ENCODE measurements at regions not wholly inside any gene's neighbourhood (a gene's known extent, or its start where the extent isn't known, plus 50 kb on each side); places are given as distances from the start of the nearest gene placed in this dataset.

- DNase-seq = peak in 42 of 56 donors; percentile 8 to 75 (median 40)
Observed at GRCh38 chr2:204265681-204266181, 279.5 kb upstream of the PARD3B start.

- peak in 2 of 56 donors; percentile 6 to 22 for DNase-seq
Observed at GRCh38 chr2:204268458-204268857, 276.8 kb upstream of the PARD3B start.

- no peak for DNase-seq
Observed at GRCh38 chr2:204268971-204269370, 276.3 kb upstream of the PARD3B start.

DNA sequence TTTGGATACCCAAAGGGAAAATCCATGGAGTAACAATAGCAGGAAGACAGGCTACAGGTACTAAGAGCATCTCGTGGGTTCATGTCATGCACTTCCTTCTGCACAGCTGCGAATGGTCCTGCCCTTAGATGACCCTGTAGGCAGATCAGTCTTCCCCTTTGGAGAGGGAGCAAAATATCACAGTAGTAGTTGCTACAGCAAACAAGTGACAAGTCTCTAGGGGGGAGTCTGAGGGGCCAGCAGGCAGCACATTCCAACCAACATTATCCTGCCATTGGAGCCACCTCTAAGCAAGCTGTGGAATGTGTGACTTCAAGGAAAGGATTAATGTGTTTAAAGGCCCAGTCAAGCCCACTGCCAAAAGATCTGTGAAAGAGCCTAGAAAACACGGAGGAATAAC is 273.2 kb upstream of the PARD3B start:
- no peak for DNase-seq

DNA sequence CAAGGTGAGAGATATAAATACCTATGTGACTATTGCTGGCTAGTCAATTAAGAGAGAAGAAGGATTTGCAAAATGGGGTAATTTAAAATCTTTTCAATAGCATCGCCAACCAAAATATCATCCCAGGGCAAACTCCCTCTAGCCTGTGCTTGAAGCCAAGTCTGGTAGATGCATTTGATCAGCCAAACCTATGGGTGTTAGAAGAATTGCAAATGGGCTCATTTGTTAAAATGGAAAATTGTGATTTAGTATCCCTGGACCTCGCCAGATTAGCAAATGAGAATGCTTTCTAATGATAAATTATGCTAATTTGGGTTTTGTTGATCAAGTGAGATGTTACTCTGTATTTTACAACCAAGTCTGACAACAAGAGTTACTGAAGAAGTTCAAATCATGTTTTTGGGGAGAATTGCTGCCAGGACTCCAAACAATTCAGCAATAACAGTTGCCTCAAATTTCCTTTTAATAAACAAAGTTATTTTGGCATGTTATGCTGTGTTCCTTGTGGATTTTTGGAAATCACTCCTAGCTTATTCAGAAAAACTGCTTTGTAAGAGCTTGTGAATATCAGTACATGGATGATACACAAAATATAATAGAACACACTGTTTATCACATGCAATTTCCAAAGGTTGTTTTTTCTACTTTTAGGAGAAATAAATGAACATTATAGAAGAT is 272.5 kb upstream of the PARD3B start:
- DNase-seq = no peak

GRCh38 chr2:204274429-204274828 is 270.8 kb upstream of the PARD3B start:
- peak in 5 of 56 donors; percentile 12 to 54 (median 41) for DNase-seq

DNA sequence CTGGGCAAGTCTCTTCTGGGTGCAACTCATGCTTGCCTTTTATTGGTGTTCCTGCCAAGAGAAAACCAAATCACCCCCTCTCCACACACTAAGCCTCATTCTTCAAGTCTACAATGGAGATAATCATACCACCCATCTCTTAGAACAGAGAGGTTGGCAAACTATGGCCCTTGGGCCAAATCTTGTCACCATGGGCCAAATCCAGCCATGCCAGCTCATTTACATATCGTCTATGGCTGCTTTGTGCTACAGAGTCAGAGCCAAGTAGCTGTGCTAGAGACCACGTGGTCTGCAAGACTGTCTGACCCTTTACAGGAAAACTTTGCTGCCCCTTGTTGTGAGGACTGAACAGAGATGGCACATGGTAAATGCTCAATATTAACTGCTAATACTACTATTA is 270.3 kb upstream of the PARD3B start:
- DNase-seq = peak in 53 of 56 donors; percentile 15 to 93 (median 77)

- DNase-seq = no peak
Observed at GRCh38 chr2:204277226-204277625, 268.0 kb upstream of the PARD3B start.

DNA sequence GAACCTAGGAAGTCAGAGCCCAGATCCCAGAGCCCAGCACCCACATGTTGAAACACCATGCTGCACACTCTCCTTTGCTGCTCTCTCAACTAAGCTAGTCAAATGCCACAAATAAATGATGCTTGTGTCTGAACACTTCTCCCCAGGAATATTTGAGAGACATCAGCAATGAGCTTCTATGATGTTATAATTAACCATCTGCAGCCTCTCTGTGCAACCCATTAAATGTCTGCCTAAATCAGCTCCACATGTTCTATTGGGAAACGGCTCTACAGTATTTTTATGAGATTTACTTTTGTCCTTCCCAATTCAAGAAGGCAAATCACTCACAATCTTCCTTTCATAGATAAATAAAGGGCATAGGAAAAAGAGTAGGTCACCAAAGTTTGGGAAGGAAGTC is 266.8 kb upstream of the PARD3B start:
- no peak for DNase-seq

DNA sequence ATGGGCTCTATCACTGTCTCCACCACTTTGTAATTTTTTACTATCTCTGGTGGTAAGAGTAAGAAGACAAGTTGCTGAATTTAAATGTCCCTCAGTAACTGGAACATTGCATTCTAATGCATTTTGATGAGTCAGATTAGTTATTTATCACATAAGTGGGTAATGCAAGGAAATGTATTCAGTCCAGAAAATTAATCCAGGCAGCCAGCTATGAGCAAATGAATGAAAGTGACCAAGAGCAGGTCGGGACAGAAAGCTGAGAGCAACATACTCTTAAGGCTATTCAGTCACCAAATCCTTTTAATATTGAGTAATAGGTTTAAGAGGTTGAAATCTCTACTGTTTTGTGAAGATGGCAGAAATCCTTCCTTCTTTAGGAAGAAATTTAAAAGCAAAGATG is 265.5 kb upstream of the PARD3B start:
- DNase-seq = no peak

DNA sequence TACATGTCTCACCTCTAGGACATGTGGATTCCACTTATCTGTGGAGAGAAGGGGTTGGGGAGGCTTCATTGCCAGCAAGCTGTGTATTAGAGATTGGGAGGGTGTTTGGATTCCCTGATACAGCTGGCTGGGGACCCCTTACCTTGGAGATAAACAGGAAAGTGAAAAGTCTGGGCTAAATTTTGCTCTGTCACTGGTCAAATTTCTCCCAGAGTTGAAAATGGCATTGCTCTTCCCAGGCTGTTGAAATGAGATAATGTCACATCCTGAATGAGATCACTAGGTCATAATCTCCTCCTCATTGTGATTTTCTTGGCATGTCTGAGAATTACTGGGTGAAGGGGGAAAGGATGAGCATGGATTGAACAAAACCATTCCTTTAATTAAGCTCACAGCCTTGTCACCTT is 265.0 kb upstream of the PARD3B start:
- no peak for DNase-seq

DNA sequence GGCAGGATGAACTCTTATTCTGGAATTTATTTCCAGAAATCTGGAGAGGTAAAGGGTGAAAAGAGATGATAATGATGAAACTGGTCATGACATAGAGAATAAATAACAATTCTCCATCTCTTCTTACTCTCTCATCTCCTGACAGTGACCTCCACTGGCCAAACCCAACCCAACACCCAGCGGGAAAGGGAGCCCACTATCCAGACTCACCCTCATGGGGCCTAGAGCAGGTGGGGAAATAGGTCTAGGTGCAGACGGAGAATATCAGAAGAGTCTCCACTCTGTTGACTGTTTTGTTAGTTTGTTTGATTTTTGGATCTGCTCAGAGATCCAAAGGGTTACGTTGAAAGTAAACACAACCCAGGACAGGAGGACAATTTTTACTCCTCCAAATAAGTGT is 263.2 kb upstream of the PARD3B start:
- no peak for DNase-seq

- DNase-seq = no peak
Observed at GRCh38 chr2:204282525-204282924, 262.8 kb upstream of the PARD3B start.

DNA sequence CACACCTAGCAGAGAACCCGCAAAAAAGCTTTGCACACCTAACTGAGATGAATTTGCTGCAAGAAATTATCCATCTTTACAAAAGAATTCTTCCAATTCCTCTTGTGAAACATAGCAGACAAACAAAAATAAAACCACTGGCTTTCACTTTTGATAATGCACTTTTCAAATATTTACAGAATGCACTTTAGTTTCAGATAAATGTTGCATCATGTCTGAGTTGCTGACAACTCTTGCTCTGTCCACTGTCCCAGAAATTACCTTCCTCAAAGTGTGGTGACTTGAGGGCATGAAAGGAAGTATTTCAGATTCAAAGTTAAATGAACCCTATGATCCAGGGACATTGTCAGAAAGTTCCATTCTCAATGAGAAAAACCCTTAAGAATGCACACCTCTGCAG is 256.2 kb upstream of the PARD3B start:
- no peak for DNase-seq

GRCh38 chr2:204292439-204292838 is 252.8 kb upstream of the PARD3B start:
- no peak for DNase-seq

- DNase-seq = no peak
Observed at GRCh38 chr2:204293884-204294747, 251.2 kb upstream of the PARD3B start.

DNA sequence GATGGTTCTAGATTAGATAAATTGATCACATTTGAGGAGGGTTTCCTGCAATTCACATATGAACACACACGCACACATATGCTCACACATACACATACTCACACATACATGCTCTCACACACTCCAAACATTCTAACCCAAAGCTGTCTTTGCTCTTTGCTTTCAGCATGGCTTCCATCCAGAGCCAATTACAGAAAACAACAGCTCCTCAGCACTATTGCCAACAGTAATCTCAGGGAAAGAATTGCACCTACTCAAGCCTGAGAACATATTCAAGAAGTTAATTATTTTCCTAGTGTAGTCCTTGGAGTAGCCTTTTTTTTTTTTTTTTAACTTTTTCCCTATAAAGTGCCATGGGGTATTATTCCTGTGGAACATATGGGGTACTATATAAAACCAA is 246.9 kb upstream of the PARD3B start:
- DNase-seq = no peak

DNA sequence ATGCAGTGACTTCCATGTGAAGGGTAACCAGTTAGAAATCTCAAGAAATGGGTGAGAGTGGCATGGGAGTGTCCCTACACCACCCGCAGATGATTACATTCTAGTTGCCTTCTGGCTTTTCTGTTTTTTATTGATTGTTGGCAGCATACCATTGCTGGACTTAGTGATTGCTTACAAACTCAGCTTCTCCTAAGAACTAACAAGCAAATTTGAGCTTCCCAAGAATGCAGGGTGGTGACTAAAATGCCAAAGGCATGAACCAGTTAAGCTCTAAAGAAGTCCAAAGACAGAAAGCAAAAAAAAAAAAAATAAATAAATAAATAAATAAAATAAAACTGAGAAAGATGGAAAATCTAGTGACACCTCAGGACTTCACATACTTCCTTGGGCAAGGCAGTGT is 245.5 kb upstream of the PARD3B start:
- DNase-seq = no peak

- no peak for DNase-seq
Observed at GRCh38 chr2:204306667-204307066, 238.6 kb upstream of the PARD3B start.

- no peak for DNase-seq
Observed at GRCh38 chr2:204312105-204312504, 233.2 kb upstream of the PARD3B start.

DNA sequence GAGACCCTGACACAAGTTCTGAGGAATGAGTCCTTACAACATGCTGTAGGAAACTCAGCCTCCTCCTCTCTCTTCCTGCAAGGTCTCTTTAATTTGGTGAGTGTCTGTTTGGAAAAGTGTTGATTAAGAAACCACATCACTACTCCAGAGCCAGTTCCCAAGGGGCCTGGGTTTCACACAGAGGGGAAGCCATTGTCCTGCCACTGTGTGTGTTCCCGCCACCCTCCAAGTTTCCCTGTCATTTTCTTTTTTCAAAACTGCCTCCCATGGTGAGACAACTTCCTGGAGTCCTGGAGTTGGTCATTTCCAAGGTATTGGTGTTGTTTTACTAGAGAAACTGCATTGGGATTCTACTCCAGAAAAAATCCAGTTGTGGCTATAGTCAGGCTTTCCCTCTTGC is 232.0 kb upstream of the PARD3B start:
- no peak for DNase-seq

DNA sequence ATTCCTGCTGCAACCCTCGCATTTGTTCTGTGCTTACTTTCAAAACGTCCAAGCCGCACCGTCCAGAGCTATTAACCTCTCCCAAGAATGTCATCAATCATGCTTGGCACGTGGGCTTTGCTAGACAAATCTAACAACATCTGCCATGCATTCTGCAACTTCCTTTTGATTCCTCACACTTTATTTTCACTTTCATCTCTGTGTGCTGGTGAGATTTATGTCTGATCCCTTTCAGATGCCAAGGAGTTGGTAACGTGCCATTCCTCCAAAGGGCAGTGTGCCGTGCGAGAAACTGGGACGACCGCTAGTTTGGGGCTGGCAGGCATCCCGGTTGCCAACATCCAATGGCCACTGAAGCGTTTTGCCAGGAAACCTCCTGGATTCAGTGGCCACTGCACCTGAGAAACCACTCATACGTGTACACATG is 230.0 kb upstream of the PARD3B start:
- peak in 37 of 56 donors; percentile 2 to 72 (median 18) for DNase-seq

GRCh38 chr2:204317640-204318039 is 227.6 kb upstream of the PARD3B start:
- DNase-seq = no peak

All from nucleus accumbens (tissue), 56 donors.